Esophagus muscularis mucosa (tissue), 3 donors: ENCODE measurements at regions not wholly inside any gene's neighbourhood (a gene's known extent, or its start where the extent isn't known, plus 50 kb on each side); places are given as distances from the start of the nearest gene placed in this dataset.

Source experiments
- POLR2A ChIP-seq: fragments of 450-650 bp; IDR thresholded peaks from one replicate; pipeline ENCODE4 v1.6.1; 2017; ENCODE audit warnings: antibody characterized with exemption, moderate library complexity, mild to moderate bottlenecking, low read depth
- TF ChIP-seq, protein P1 (sequence below), 3 experiments: fragments of 200-600 bp in 2 of 3; fragments of 450-650 bp in 1 of 3; sonication (generic) in 2 of 3; IDR thresholded peaks; one replicate each; pipeline ENCODE4 v1.5.1; 2017 to 2019; ENCODE audit warnings: antibody characterized with exemption in 3 of 3, mild to moderate bottlenecking in 2 of 3, moderate library complexity in 1 of 3

GRCh38 chr9:88033359-88033702 is 59.0 kb upstream of the CDK20 start:
- TF ChIP-seq, protein P1, sequence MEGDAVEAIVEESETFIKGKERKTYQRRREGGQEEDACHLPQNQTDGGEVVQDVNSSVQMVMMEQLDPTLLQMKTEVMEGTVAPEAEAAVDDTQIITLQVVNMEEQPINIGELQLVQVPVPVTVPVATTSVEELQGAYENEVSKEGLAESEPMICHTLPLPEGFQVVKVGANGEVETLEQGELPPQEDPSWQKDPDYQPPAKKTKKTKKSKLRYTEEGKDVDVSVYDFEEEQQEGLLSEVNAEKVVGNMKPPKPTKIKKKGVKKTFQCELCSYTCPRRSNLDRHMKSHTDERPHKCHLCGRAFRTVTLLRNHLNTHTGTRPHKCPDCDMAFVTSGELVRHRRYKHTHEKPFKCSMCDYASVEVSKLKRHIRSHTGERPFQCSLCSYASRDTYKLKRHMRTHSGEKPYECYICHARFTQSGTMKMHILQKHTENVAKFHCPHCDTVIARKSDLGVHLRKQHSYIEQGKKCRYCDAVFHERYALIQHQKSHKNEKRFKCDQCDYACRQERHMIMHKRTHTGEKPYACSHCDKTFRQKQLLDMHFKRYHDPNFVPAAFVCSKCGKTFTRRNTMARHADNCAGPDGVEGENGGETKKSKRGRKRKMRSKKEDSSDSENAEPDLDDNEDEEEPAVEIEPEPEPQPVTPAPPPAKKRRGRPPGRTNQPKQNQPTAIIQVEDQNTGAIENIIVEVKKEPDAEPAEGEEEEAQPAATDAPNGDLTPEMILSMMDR (IDR thresholded peaks at IDR 0.05): no peak
- TF ChIP-seq POLR2A: no peak
